Panc1 (cell line): ENCODE measurements at regions not wholly inside any gene's neighbourhood (a gene's known extent, or its start where the extent isn't known, plus 50 kb on each side); places are given as distances from the start of the nearest gene placed in this dataset.

Source experiments
- ATAC-seq: fragments of 200-7000 bp; cut with Tn5 transposase; 2 replicates; pipeline ENCODE4 v1.9.1; 2020; ENCODE audit warnings: mild to moderate bottlenecking, moderate library complexity
- BruUV-seq: library from RNA; stranded (reverse); fragments of 400-500 nt; replicated peaks from 2 replicates; lab custom pipeline; 2021; lab: Mats Ljungman, UMichigan
- CTCF ChIA-PET: fragments of 300-600 bp; sonication (Branson Sonifier 250); formaldehyde crosslinking; loops from one replicate; lab custom pipeline; 2022; ENCODE audit warnings: antibody characterized with exemption; lab: Charles Lee
- POLR2A ChIA-PET: fragments of 300-600 bp; sonication (Branson Sonifier 250); formaldehyde crosslinking; loops from one replicate; lab custom pipeline; 2022; ENCODE audit warnings: antibody characterized with exemption; lab: Charles Lee
- DNase-seq: peaks from one replicate; pipeline ENCODE4 v3.0.0-alpha.2; 2010; ENCODE audit warnings: low read depth, low spot score
- H3K27ac ChIP-seq: 2 replicates; pipeline ENCODE4 v1.5.1; 2011; ENCODE audit warnings: mild to moderate bottlenecking, low read length, inconsistent platforms
- H3K27me3 ChIP-seq: fragments of 200-500 bp; sonication (Bioruptor generic); 2 replicates; pipeline ENCODE4 v1.6.0; 2014; ENCODE audit warnings: low read length, inconsistent platforms; ENCODE audit not compliant: control insufficient read depth, insufficient read depth
- H3K36me3 ChIP-seq: fragments of 200-500 bp; sonication (Bioruptor generic); 2 replicates; pipeline ENCODE4 v1.5.1; 2014; ENCODE audit warnings: inconsistent platforms, mild to moderate bottlenecking, low read length, moderate library complexity; ENCODE audit not compliant: control insufficient read depth, insufficient read depth
- H3K4me1 ChIP-seq: 2 replicates; pipeline ENCODE4 v1.5.1; 2011; ENCODE audit warnings: inconsistent platforms, mild to moderate bottlenecking, low read length, moderate library complexity; ENCODE audit not compliant: control insufficient read depth, insufficient read depth
- H3K4me3 ChIP-seq, 2 experiments: 2 replicates each; pipeline ENCODE4 v1.5.1; 2011 to 2012; ENCODE audit warnings: low read depth in 2 of 2, low read length in 2 of 2, mild to moderate bottlenecking in 2 of 2, inconsistent platforms in 1 of 2, moderate library complexity in 1 of 2
- H3K9me3 ChIP-seq: fragments of 200-500 bp; sonication (Bioruptor generic); 2 replicates; pipeline ENCODE4 v1.5.1; 2014; ENCODE audit warnings: low read depth, mild to moderate bottlenecking, inconsistent platforms, low read length, moderate library complexity; ENCODE audit not compliant: control insufficient read depth, insufficient read depth
- POLR2AphosphoS5 ChIP-seq: IDR thresholded peaks from 2 replicates; pipeline ENCODE4 v1.6.1; 2012; ENCODE audit warnings: mild to moderate bottlenecking, low read depth, low read length, moderate library complexity
- SIN3A ChIP-seq: IDR thresholded peaks from 2 replicates; pipeline ENCODE4 v1.6.1; 2012; ENCODE audit warnings: low read depth, mild to moderate bottlenecking, low read length, moderate library complexity, borderline replicate concordance; ENCODE audit not compliant: insufficient read depth
- TCF7L2 ChIP-seq: IDR thresholded peaks from 2 replicates; pipeline ENCODE4 v1.6.1; 2011; ENCODE audit warnings: mild to moderate bottlenecking, low read depth, low read length, inconsistent platforms
- in situ Hi-C: cut with HindIII; loops from 2 replicates; pipeline ENCODE4 v1.10.0; 2016; ENCODE audit warnings: low sequenced_read_pairs, low pct_unique_long_range_greater_than_20kb
- intact Hi-C: fragments of 100-400 bp; cut with micrococcal nuclease; formaldehyde crosslinking; loops from one replicate; pipeline ENCODE4 v1.10.0; 2022; ENCODE audit not compliant: unreplicated experiment
- TF ChIP-seq, protein P1 (sequence below), 2 experiments: IDR thresholded peaks; 2 replicates each; pipeline ENCODE4 v1.6.1; 2011 to 2012; ENCODE audit warnings: low read depth in 2 of 2, control low read depth in 1 of 2, low read length in 1 of 2, mild to moderate bottlenecking in 1 of 2, moderate library complexity in 1 of 2; ENCODE audit not compliant: insufficient read depth in 1 of 2
- TF ChIP-seq, protein P2 (sequence below): fragments of 450-650 bp; IDR thresholded peaks from 2 replicates; pipeline ENCODE4 v1.5.1; 2017; ENCODE audit warnings: mild to moderate bottlenecking

DNA sequence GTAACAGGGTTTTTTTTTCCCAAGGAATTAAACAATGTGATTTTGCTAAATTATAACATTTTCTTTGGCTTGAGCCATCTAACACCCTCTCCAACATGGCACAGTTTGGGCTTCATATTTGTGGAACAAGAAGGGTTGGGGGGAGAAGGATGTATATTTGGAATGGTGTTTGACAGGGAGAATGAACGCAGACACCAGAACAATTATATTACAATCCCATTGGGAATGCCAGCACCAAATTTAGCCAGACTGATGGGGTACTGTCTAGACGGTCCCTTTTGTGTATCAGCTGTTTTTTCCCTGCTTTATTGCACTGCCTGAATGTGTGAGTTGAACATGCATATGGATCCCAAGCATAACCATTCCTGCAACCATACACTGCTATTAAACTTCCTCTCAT lies 130.9 kb upstream of the TMEM161B start:
- no peak for TF ChIP-seq SIN3A
- TF ChIP-seq, protein P1, sequence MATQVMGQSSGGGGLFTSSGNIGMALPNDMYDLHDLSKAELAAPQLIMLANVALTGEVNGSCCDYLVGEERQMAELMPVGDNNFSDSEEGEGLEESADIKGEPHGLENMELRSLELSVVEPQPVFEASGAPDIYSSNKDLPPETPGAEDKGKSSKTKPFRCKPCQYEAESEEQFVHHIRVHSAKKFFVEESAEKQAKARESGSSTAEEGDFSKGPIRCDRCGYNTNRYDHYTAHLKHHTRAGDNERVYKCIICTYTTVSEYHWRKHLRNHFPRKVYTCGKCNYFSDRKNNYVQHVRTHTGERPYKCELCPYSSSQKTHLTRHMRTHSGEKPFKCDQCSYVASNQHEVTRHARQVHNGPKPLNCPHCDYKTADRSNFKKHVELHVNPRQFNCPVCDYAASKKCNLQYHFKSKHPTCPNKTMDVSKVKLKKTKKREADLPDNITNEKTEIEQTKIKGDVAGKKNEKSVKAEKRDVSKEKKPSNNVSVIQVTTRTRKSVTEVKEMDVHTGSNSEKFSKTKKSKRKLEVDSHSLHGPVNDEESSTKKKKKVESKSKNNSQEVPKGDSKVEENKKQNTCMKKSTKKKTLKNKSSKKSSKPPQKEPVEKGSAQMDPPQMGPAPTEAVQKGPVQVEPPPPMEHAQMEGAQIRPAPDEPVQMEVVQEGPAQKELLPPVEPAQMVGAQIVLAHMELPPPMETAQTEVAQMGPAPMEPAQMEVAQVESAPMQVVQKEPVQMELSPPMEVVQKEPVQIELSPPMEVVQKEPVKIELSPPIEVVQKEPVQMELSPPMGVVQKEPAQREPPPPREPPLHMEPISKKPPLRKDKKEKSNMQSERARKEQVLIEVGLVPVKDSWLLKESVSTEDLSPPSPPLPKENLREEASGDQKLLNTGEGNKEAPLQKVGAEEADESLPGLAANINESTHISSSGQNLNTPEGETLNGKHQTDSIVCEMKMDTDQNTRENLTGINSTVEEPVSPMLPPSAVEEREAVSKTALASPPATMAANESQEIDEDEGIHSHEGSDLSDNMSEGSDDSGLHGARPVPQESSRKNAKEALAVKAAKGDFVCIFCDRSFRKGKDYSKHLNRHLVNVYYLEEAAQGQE (IDR thresholded peaks at IDR 0.05; ENCODE audit: insufficient read depth in 1 of 2, low read depth in 2 of 2, low read length in 1 of 2): no peak
- TF ChIP-seq TCF7L2: no peak
- TF ChIP-seq POLR2AphosphoS5: no peak
- TF ChIP-seq, protein P2, sequence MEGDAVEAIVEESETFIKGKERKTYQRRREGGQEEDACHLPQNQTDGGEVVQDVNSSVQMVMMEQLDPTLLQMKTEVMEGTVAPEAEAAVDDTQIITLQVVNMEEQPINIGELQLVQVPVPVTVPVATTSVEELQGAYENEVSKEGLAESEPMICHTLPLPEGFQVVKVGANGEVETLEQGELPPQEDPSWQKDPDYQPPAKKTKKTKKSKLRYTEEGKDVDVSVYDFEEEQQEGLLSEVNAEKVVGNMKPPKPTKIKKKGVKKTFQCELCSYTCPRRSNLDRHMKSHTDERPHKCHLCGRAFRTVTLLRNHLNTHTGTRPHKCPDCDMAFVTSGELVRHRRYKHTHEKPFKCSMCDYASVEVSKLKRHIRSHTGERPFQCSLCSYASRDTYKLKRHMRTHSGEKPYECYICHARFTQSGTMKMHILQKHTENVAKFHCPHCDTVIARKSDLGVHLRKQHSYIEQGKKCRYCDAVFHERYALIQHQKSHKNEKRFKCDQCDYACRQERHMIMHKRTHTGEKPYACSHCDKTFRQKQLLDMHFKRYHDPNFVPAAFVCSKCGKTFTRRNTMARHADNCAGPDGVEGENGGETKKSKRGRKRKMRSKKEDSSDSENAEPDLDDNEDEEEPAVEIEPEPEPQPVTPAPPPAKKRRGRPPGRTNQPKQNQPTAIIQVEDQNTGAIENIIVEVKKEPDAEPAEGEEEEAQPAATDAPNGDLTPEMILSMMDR: no peak
- Histone ChIP-seq H3K9me3 (no peaks in the 10 kb centered on the region), H3K4me1 (no peaks in the 10 kb centered on the region), H3K36me3 (no peaks in the 10 kb centered on the region), H3K4me3 (no peak overlapping the region), H3K27me3 (no peaks in the 10 kb centered on the region), H3K27ac (no peak overlapping the region)
- intact Hi-C loops (no loop called here), in situ Hi-C loops (no loop called here)
- ChIA-PET POLR2A (no interaction called here), CTCF (no interaction called here)
- ATAC-seq (no peak), DNase-seq (no peak)
- no TSS peak for BruUV-seq

DNA sequence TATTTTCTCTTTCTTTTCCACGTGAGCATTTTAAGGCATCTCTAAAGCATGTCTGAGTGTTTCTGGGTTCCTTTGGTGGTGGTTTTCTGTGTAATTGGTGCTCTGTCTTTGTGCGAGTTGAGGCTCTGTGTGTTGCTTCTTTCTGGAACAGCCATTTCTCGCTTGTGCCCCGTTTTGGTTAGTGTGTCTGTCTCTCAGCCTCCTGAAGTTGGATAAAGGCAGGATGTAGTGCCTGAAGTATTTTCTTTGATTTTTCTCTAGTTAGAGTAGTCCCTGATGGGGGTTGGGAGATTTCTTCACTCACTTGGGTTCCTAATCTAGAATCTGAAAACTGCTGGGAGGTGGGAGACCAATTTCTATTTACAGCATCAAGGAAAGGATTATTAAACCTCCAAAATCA lies 129.7 kb upstream of the TMEM161B start:
- no peak for TF ChIP-seq SIN3A
- no peak for TF ChIP-seq POLR2AphosphoS5
- TF ChIP-seq, protein P2: no peak
- Histone ChIP-seq H3K27me3 (no peaks in the 10 kb centered on the region), H3K36me3 (no peaks in the 10 kb centered on the region), H3K4me3 (no peak overlapping the region), H3K27ac (no peak overlapping the region), H3K4me1 (no peaks in the 10 kb centered on the region), H3K9me3 (no peaks in the 10 kb centered on the region)
- DNase-seq (no peak), ATAC-seq (no peak)
- in situ Hi-C loops (no loop called here), intact Hi-C loops (no loop called here)
- BruUV-seq: no TSS peak
- ChIA-PET CTCF (no interaction called here), POLR2A (no interaction called here)
